WI38 (cell line): ENCODE measurements at regions not wholly inside any gene's neighbourhood (a gene's known extent, or its start where the extent isn't known, plus 50 kb on each side); places are given as distances from the start of the nearest gene placed in this dataset.
"Not testable (repeated sequence)": the region's sequence is repeated elsewhere in the genome, so short reads cannot be mapped to it uniquely, and the experiment has no call there.

Experiments
- H3K4me3 ChIP-seq: 2 replicates; pipeline ENCODE4 v1.5.1; 2011; ENCODE audit warnings: low read depth, mild to moderate bottlenecking, control low read depth, low read length
- TF ChIP-seq, protein P1 (sequence below): IDR thresholded peaks from 2 replicates; pipeline ENCODE4 v1.5.1; 2012; ENCODE audit warnings: low read depth, mild to moderate bottlenecking, control low read depth, low read length

GRCh38 chr17:68682903-68683302, 81.7 kb upstream of the FAM20A start:
- TF ChIP-seq, protein P1, sequence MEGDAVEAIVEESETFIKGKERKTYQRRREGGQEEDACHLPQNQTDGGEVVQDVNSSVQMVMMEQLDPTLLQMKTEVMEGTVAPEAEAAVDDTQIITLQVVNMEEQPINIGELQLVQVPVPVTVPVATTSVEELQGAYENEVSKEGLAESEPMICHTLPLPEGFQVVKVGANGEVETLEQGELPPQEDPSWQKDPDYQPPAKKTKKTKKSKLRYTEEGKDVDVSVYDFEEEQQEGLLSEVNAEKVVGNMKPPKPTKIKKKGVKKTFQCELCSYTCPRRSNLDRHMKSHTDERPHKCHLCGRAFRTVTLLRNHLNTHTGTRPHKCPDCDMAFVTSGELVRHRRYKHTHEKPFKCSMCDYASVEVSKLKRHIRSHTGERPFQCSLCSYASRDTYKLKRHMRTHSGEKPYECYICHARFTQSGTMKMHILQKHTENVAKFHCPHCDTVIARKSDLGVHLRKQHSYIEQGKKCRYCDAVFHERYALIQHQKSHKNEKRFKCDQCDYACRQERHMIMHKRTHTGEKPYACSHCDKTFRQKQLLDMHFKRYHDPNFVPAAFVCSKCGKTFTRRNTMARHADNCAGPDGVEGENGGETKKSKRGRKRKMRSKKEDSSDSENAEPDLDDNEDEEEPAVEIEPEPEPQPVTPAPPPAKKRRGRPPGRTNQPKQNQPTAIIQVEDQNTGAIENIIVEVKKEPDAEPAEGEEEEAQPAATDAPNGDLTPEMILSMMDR = no peak
- no peak overlapping the region for H3K4me3 ChIP-seq

GRCh38 chr17:68679882-68680281, 78.7 kb upstream of the FAM20A start:
- TF ChIP-seq, protein P1 = no peak
- H3K4me3 ChIP-seq = no peak overlapping the region

GRCh38 chr17:68676856-68677255, 75.7 kb upstream of the FAM20A start:
- TF ChIP-seq, protein P1 = no peak
- no peak overlapping the region for H3K4me3 ChIP-seq

DNA sequence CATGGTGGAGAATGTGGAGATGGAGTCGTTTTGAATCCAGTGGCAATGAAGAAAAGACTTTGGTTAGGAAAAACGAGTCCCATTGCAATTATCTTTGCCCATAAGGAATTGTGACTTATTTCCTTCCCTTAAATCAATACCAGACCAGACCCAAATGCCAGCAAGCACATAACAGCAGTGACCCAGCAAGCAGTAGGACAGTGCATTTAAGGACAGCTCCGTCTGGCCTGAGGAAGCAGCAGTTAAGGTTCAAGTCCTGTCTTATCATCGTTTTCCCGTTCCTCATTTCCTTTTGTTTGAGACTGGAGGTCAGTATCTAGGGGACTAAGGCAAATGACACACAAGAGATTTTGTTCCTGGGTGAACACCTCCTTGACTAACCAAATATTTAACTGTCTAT, 74.6 kb upstream of the FAM20A start:
- TF ChIP-seq, protein P1 = no peak

GRCh38 chr17:68674029-68674925, 73.1 kb upstream of the FAM20A start:
- TF ChIP-seq, protein P1 = no peak
- H3K4me3 ChIP-seq = no peak overlapping the region

More for the DNA sequence above, 74.6 kb upstream of the FAM20A start:
- no peak overlapping the region for H3K4me3 ChIP-seq

DNA sequence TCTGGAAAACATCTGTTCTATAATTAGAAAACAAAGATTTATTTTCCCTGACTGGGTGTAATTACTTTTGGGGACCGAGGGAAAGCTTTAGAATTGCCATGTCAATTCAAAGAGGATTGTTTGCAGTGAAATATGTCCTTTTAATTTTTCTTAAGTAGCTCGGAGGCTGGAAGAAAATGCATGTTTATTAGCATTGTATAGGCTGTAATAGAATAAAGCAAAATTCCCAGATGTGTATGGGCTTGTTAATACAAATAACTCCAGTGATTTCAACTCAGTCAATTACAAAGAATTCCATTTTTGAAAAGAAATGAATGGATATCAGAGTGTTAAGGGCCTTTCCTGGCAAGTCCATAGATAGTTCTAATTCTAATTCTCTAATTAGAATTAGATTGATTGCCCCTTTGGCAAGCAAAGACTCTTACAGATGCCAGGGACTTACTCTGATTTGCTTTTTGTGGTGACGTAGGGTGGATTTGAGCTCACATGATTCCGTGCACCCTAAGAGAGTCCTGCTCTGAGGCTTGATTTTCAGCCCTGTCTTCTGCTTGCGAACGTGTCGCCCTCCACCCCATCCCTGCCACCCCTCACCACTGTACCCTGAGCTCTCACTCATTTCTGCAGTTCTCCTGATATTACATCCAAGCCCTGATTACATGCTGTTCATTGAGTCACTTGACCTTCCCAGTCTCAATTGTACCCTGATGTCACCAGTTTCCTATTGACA, 70.0 kb upstream of the FAM20A start:
- no peak overlapping the region for H3K4me3 ChIP-seq
- TF ChIP-seq, protein P1 = no peak

- H3K4me3 ChIP-seq = not testable (repeated sequence)
Measured at GRCh38 chr17:68666438-68666837, 65.3 kb upstream of the FAM20A start.
